ENCODE measurements at regions not wholly inside any gene's neighbourhood (a gene's known extent, or its start where the extent isn't known, plus 50 kb on each side); places are given as distances from the start of the nearest gene placed in this dataset.

DNA sequence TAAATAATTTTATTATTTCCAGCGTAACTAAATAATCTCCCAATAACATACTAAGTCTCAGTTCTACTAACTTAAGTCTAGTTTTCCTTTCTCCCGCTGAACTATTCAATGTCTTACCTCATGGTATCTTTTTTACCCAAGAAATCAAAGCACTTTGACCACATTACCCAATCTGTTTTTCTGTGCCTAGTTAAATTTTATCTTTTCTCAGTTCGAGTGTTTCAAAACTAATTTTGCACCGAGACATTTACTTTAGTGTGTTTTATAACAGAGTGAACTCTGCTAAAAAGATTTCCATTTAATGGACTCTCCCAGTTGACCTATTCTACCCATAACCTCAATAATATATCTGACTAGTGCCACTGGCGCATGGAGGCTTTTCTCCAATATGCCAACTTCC is 67.6 kb upstream of the IRF2 start:
- H3K9me3 ChIP-seq = no peaks in the 10 kb centered on the region
- H3K36me3 ChIP-seq = no peaks in the 10 kb centered on the region
- no peak overlapping the region for H3K27ac ChIP-seq
- no peak for DNase-seq (ENCODE audit: low spot score)
- TF ChIP-seq POLR2A (IDR thresholded peaks at IDR 0.05) = no peak
- TF ChIP-seq, protein P1, sequence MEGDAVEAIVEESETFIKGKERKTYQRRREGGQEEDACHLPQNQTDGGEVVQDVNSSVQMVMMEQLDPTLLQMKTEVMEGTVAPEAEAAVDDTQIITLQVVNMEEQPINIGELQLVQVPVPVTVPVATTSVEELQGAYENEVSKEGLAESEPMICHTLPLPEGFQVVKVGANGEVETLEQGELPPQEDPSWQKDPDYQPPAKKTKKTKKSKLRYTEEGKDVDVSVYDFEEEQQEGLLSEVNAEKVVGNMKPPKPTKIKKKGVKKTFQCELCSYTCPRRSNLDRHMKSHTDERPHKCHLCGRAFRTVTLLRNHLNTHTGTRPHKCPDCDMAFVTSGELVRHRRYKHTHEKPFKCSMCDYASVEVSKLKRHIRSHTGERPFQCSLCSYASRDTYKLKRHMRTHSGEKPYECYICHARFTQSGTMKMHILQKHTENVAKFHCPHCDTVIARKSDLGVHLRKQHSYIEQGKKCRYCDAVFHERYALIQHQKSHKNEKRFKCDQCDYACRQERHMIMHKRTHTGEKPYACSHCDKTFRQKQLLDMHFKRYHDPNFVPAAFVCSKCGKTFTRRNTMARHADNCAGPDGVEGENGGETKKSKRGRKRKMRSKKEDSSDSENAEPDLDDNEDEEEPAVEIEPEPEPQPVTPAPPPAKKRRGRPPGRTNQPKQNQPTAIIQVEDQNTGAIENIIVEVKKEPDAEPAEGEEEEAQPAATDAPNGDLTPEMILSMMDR (IDR thresholded peaks at IDR 0.05) = no peak
- no peak for TF ChIP-seq POLR2AphosphoS5 (IDR thresholded peaks at IDR 0.05)
- no peaks in the 10 kb centered on the region for H3K4me1 ChIP-seq (replicated peaks)
- WGBS = 84% methylated on average over 5 of the region's 5 CpGs
- H3K27me3 ChIP-seq (replicated peaks; ENCODE audit: insufficient read depth) = no peaks in the 10 kb centered on the region
- no peak overlapping the region for H3K4me3 ChIP-seq
- intact Hi-C loops (cut with DNase I) = no loop called here

DNA sequence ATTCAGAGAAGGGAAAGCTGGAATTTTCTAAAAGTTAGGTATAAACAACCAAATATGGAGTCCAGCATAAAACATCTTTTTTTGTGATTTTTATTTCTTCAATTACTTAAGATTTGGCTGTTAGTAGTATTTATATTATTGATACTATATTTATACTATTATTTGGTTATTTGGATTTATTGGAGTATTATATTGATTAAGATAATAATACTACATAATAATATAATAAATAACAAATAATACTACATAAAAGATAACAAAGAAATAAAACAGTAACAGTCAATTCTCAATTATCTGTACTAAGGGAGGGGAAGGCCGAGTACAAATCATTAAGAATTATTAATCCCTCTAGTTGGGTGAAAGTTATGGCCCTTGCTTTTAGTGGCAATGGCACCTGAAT is 66.0 kb upstream of the IRF2 start:
- no peak for DNase-seq (ENCODE audit: low spot score)
- no peak for TF ChIP-seq POLR2A (IDR thresholded peaks at IDR 0.05)
- TF ChIP-seq, protein P1 (IDR thresholded peaks at IDR 0.05) = no peak
- no peak for TF ChIP-seq POLR2AphosphoS5 (IDR thresholded peaks at IDR 0.05)
- 77% methylated on average over 1 of the region's 1 CpG for WGBS
- Histone ChIP-seq H3K27ac (no peak overlapping the region), H3K4me3 (no peak overlapping the region), H3K9me3 (no peaks in the 10 kb centered on the region), H3K36me3 (no peaks in the 10 kb centered on the region), H3K4me1 (replicated peaks) (peaks cover 4% of the 10 kb centered on the region), H3K27me3 (replicated peaks; ENCODE audit: insufficient read depth) (no peaks in the 10 kb centered on the region)
- intact Hi-C loops (cut with DNase I) = no loop called here

DNA sequence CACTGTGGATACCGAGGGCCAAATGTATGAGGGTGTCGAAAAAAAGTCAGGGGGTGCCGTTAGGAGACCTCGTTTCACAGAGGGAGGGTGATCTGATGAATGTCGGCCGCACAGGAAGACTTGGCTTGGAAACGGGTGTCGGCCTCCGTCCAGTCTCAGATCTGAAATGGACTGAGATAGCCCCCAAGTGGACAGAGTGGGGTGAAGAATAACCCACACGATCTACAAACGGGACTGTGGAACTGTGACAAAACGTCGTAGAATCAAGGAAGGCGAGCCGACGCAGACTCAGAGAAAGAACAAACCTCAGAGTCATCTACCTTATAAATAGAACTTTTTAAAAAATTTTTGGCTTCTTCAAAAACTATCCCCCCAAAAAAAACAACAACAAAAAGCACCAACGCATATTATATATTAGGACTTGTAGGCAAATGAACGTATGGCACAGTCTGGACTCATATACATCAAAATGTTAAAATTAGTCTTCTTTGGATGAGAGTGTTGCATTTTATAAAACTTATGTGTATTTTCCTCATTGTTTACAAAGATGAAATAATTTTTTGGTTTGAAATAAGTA is 63.8 kb upstream of the IRF2 start:
- peak; percentile 92 for DNase-seq (ENCODE audit: low spot score)

GRCh38 chr4:184537269-184538022 is 63.1 kb upstream of the IRF2 start:
- no peaks in the 10 kb centered on the region for H3K9me3 ChIP-seq
- no peaks in the 10 kb centered on the region for H3K27me3 ChIP-seq (replicated peaks; ENCODE audit: insufficient read depth)
- H3K36me3 ChIP-seq = no peaks in the 10 kb centered on the region
- H3K4me3 ChIP-seq = peak overlapping the region; percentile 56 to 62
- intact Hi-C loops (cut with DNase I) = loop anchor here (1.0 to 5.0 kb wide), 5 partner anchors 63 to 275 kb away; partner anchors contain the start of genes CENPU and IRF2
- peak; percentile 95 for DNase-seq (ENCODE audit: low spot score)
- peaks cover 4% of the 10 kb centered on the region for H3K4me1 ChIP-seq (replicated peaks)
- TF ChIP-seq POLR2AphosphoS5 (IDR thresholded peaks at IDR 0.05) (peak; percentile 99), POLR2A (IDR thresholded peaks at IDR 0.05) (peak; percentile 98)
- TF ChIP-seq, protein P1 (IDR thresholded peaks at IDR 0.05) = no peak
- H3K27ac ChIP-seq = peak overlapping the region; percentile 97 to 98
- 0% methylated on average over 29 of the region's 29 CpGs for WGBS

More for the DNA sequence above, 63.8 kb upstream of the IRF2 start:
- peak; percentile 62 for TF ChIP-seq POLR2AphosphoS5 (IDR thresholded peaks at IDR 0.05)
- no peak for TF ChIP-seq POLR2A (IDR thresholded peaks at IDR 0.05)
- TF ChIP-seq, protein P1 (IDR thresholded peaks at IDR 0.05) = peak; percentile 38 to 92 (median 78)
- Histone ChIP-seq H3K36me3 (no peaks in the 10 kb centered on the region), H3K9me3 (no peaks in the 10 kb centered on the region), H3K4me1 (replicated peaks) (peaks cover 4% of the 10 kb centered on the region), H3K27me3 (replicated peaks; ENCODE audit: insufficient read depth) (no peaks in the 10 kb centered on the region), H3K4me3 (peak overlapping the region; percentile 56 to 62), H3K27ac (peak overlapping the region; percentile 97 to 98)
- intact Hi-C loops (cut with DNase I) = loop anchor here (5.0 kb wide), 2 partner anchors 156 to 194 kb away; partner anchors contain the start of gene CENPU
- 4% methylated on average over 18 of the region's 18 CpGs for WGBS
